ENCODE measurements at regions not wholly inside any gene's neighbourhood (a gene's known extent, or its start where the extent isn't known, plus 50 kb on each side); places are given as distances from the start of the nearest gene placed in this dataset.
A peak's percentile ranks its signal among the peaks of the same experiment; 100 is the strongest.
"Not testable (repeated sequence)": the region's sequence is repeated elsewhere in the genome, so short reads cannot be mapped to it uniquely, and the experiment has no call there.

GRCh38 chr21:22292144-22292543 lies 1293.9 kb downstream of the NCAM2 start:
- DNase-seq, result no peak

- DNase-seq, result no peak
Observed at GRCh38 chr21:22297575-22297974, 1299.4 kb downstream of the NCAM2 start.

DNA sequence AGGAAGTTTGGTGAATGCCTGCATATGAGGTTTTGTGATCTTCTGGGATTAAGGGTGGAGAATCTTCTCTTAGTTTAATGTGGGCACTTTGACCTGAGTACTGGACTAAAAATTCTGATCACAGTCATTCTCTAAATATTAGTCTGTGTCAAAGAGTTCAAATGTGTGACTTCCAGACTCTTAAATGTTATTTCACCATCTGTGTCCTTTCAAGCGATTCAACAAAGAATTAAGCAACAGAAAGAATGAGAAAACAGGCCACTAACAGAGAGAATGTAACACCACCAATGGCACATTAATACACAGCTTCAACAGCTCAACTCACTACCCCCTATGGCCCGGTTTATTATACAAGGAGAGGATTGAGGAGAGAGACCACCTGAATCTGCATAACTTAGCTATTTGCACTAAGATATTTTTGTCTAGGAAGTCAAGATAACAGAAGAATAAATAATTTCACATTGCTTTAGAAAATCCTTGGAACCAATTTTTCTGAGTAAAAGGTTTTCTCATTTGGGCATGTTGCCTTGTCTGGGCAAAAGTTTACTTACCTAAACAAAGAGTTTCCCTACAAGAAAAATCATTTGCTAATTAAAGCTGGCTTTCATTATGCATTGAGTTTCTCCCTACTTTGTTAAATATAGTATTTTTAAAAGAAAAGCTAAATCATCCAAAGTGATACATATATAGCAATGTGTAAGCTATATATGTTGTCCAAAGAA lies 1313.7 kb downstream of the NCAM2 start:
- no peak for DNase-seq

DNA sequence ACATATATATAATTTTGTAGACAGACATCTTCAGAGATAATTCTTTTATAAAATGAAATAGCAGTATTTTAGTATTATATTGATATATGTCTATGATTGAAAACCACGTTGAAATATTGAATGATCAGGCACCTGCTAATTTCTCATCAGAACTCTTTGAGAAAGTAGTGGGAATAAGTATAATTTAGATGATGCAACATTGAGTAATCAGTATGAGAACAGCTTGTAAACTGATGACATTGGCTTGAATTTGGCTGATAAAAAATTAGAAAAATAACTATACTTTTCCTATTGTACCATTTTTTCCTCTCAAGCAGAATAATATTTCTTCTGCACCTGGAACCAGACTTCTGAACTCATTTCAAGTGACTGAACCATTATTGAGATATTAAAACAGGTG lies 1316.8 kb downstream of the NCAM2 start:
- no peak for DNase-seq

DNA sequence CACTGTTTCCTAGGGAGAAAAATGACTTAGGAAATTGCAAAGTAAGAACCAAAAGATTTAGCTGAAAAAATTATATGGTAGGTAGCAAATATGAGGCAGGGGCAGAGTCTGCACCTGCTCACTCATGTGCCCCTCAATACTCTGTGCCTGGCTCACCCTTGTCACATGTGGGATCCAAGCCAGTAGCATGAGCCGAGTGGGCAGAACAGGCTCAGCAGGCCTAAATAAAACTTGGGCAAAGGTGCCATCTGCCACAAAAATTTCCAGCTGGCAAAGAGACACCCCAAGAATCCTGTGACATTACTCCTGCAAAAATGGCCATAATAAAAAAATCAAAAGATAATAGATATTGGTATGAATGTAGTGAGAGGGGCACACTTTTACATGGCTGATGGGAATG lies 1321.2 kb downstream of the NCAM2 start:
- no peak for DNase-seq

DNA sequence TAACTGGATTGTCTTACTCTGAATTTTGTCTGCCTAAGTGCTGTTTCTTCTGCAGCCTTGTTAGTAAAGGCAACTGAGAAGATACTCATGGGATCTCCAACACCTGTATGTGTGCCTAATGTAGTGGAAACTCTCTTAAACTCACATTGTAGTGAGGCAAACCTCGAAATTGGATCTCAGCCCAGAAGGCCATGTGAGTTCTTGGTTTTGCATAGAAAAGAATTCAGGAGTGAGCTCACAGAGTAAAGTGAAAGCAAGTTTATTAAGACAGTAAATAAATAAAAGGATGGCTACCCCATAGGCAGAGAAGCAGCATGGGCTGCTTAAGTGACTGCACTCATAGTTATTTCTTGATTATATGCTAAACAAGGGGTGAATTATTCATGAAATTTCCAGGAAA lies 1344.7 kb downstream of the NCAM2 start:
- peak; percentile 54 for DNase-seq

GRCh38 chr21:22343303-22343702 lies 1345.1 kb downstream of the NCAM2 start:
- no peak for DNase-seq

DNA sequence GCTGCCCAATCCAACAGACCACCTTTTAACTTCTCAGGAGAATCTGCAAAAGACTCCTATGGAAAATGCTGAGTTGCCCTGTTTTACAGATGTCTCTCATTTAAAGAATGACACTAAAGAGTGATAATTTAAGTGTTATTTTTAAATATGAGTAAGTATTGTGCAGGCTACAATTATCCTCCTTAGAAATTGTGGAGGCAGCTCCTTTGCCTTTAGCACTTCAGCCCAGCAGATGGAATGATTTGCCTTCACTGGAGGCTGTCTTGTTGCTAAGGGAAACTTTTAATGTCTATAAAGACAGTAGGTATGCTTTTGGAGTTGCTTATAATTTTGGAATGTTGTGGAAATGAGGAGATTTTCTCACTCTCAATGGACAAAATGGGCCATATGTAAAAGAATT lies 1345.5 kb downstream of the NCAM2 start:
- no peak for DNase-seq

GRCh38 chr21:22345624-22346023 lies 1347.4 kb downstream of the NCAM2 start:
- no peak for DNase-seq

GRCh38 chr21:22346576-22346975 lies 1348.4 kb downstream of the NCAM2 start:
- no peak for DNase-seq

GRCh38 chr21:22351076-22351475 lies 1352.9 kb downstream of the NCAM2 start:
- DNase-seq, result no peak

DNA sequence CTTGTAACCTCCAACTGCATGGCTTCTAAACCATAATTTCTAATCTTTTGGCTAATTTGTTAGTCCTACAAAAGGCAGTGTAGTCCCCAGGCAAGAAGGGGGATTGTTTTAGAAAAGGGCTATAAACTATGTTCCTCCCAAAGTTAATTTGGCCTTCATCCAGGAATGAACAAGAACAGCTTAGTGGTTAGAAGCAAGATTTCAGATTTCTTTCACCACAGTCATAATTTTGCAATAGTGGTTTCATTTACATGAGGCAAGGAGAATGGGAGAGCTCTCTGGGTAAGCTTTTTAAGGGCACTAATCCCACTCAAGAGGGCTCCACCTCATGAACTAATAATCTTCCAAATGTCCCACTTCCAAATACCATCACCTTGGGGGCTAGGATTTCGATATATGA lies 1353.9 kb downstream of the NCAM2 start:
- no peak for DNase-seq

- no peak for DNase-seq
Observed at GRCh38 chr21:22355949-22356348, 1357.7 kb downstream of the NCAM2 start.

- DNase-seq, result no peak
Observed at GRCh38 chr21:22356663-22357062, 1358.5 kb downstream of the NCAM2 start.

- DNase-seq, result not testable (repeated sequence)
Observed at GRCh38 chr21:22359599-22359998, 1361.4 kb downstream of the NCAM2 start.

DNA sequence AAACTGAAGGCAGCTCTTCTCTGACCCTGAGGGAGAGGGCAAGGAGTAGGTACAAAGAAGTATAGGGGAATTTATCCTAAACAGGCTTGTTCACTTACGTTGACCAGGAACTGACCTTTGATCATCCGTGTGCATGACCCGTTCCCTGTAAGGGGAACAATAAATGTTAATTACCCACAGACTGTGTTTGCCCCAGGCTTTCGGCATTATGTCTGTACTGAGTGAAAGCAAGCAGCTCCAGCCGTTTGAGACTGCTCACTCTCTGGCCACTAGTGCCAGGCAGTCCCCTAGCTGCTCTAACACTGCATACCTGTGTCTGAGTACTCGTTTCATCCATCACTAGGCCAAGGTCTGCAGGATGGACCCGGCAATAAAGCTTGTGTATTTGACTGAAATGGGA lies 1365.3 kb downstream of the NCAM2 start:
- no peak for DNase-seq

DNA sequence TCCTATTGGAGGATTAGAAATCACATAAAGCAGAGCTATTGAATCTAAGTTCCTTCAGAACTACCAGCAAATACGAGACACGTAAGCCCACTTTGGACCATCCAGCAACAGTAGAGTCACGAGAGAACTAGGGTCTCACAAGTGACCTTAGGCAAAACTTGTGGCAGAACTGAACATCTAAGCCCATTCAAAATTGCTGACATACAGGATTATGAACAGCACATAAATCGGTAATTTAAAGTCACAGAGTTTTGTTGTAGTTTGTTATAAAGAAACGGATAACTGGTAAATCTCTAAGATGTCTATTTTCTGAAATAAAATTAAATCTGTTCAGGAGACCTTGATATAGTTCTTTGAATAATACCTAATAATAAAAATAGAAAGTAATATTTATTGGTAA lies 1366.0 kb downstream of the NCAM2 start:
- DNase-seq, result no peak

- DNase-seq, result no peak
Observed at GRCh38 chr21:22374218-22374969, 1376.2 kb downstream of the NCAM2 start.

GRCh38 chr21:22377795-22378194 lies 1379.6 kb downstream of the NCAM2 start:
- DNase-seq, result not testable (repeated sequence)

GRCh38 chr21:22393324-22393723 lies 1395.1 kb downstream of the NCAM2 start:
- no peak for DNase-seq

DNA sequence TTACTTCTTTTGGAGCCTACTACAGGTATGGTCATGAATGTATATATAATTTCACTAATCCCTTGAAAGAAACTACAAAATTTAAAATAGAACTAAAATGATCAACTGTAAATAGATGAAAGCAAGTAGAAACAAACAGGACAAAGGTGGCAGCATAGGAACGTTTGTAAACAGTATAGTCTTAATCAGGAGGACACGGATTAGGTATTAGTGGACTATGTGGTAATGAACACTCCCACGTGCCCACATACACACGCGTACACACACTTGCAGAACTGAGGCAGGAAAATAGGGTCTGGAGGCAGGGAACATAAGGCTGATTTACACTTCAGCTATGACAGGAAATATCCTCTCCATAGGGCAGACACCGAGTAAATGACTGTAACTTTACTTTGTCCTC lies 1397.8 kb downstream of the NCAM2 start:
- DNase-seq, result no peak

- DNase-seq, result no peak
Observed at GRCh38 chr21:22399681-22400514, 1401.7 kb downstream of the NCAM2 start.

- no peak for DNase-seq
Observed at GRCh38 chr21:22409571-22409970, 1411.4 kb downstream of the NCAM2 start.
